ENCODE measurements at regions not wholly inside any gene's neighbourhood (a gene's known extent, or its start where the extent isn't known, plus 50 kb on each side); places are given as distances from the start of the nearest gene placed in this dataset.

GRCh38 chr6:138593909-138594757 lies 94.8 kb upstream of the NHSL1 start:
- no peak overlapping the region for H3K4me3 ChIP-seq (replicated peaks; ENCODE audit: low read depth, low read length)
- DNase-seq (ENCODE audit: extremely low read depth, insufficient read length): no peak
- no peak for TF ChIP-seq CTCF (IDR thresholded peaks at IDR 0.05; ENCODE audit: insufficient read depth, low read length, poor library complexity, severe bottlenecking)

GRCh38 chr6:138594758-138595140 lies 95.5 kb upstream of the NHSL1 start:
- Histone ChIP-seq H3K27me3 (replicated peaks; ENCODE audit: control insufficient read depth, insufficient read depth, low read length) (no peaks in the 10 kb centered on the region), H3K4me3 (replicated peaks; ENCODE audit: low read depth, low read length) (no peak overlapping the region), H3K36me3 (ENCODE audit: control insufficient read depth, insufficient read depth, low read length) (no peaks in the 10 kb centered on the region)
- TF ChIP-seq CTCF (IDR thresholded peaks at IDR 0.05; ENCODE audit: insufficient read depth, low read length, poor library complexity, severe bottlenecking): no peak
- no peak for DNase-seq (ENCODE audit: extremely low read depth, insufficient read length)

More at GRCh38 chr6:138593909-138594757, 94.8 kb upstream of the NHSL1 start:
- Histone ChIP-seq H3K36me3 (ENCODE audit: control insufficient read depth, insufficient read depth, low read length) (no peaks in the 10 kb centered on the region), H3K27me3 (replicated peaks; ENCODE audit: control insufficient read depth, insufficient read depth, low read length) (no peaks in the 10 kb centered on the region)

- no peaks in the 10 kb centered on the region for H3K27me3 ChIP-seq (replicated peaks; ENCODE audit: control insufficient read depth, insufficient read depth, low read length)
- no peak for DNase-seq (ENCODE audit: extremely low read depth, insufficient read length)
- H3K4me3 ChIP-seq (replicated peaks; ENCODE audit: low read depth, low read length): no peak overlapping the region
- H3K36me3 ChIP-seq (ENCODE audit: control insufficient read depth, insufficient read depth, low read length): no peaks in the 10 kb centered on the region
- TF ChIP-seq CTCF (IDR thresholded peaks at IDR 0.05; ENCODE audit: insufficient read depth, low read length, poor library complexity, severe bottlenecking): no peak
These were observed 96.8 kb upstream of the NHSL1 start for GRCh38 chr6:138596126-138596525.

GRCh38 chr6:138596591-138596990 lies 97.3 kb upstream of the NHSL1 start:
- H3K27me3 ChIP-seq (replicated peaks; ENCODE audit: control insufficient read depth, insufficient read depth, low read length): no peaks in the 10 kb centered on the region
- H3K36me3 ChIP-seq (ENCODE audit: control insufficient read depth, insufficient read depth, low read length): no peaks in the 10 kb centered on the region
- TF ChIP-seq CTCF (IDR thresholded peaks at IDR 0.05; ENCODE audit: insufficient read depth, low read length, poor library complexity, severe bottlenecking): no peak
- no peak overlapping the region for H3K4me3 ChIP-seq (replicated peaks; ENCODE audit: low read depth, low read length)
- DNase-seq (ENCODE audit: extremely low read depth, insufficient read length): no peak

GRCh38 chr6:138597336-138597735 lies 98.0 kb upstream of the NHSL1 start:
- TF ChIP-seq CTCF (IDR thresholded peaks at IDR 0.05; ENCODE audit: insufficient read depth, low read length, poor library complexity, severe bottlenecking): no peak
- Histone ChIP-seq H3K36me3 (ENCODE audit: control insufficient read depth, insufficient read depth, low read length) (no peaks in the 10 kb centered on the region), H3K4me3 (replicated peaks; ENCODE audit: low read depth, low read length) (no peak overlapping the region), H3K27me3 (replicated peaks; ENCODE audit: control insufficient read depth, insufficient read depth, low read length) (no peaks in the 10 kb centered on the region; the same call in 1 of the 2 replicates)
- DNase-seq (ENCODE audit: extremely low read depth, insufficient read length): no peak

All from GM06990 (cell line).